KG1 (cell line): ENCODE measurements at regions not wholly inside any gene's neighbourhood (a gene's known extent, or its start where the extent isn't known, plus 50 kb on each side); places are given as distances from the start of the nearest gene placed in this dataset.

Experiments used
- DNase-seq: peaks from one replicate; lab custom pipeline; 2025; lab: John Stamatoyannopoulos, UW

GRCh38 chr2:160876765-160877164 is 283.5 kb upstream of the TANK start:
- no peak for DNase-seq

GRCh38 chr2:160878618-160879017 is 281.6 kb upstream of the TANK start:
- no peak for DNase-seq

DNA sequence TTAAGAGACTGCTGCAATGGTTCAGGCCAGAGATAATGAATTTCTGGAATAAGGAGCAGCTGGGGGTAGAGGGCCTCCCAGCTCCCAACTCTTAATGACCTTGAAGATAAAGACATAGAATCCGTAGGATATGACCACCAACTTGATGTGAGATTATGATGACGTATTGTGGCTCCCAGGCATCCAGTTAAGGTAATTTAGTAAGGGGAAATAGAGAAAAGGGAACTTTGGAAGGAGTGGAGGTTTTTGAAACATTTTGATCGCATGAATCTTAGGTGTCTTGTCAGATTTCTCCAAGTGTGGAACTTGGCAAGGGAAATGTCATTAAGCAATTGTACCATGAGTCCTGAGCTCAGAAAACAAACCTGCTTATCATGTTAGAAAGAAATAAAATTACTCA is 277.3 kb upstream of the TANK start:
- DNase-seq, result no peak

GRCh38 chr2:160884056-160884455 is 276.2 kb upstream of the TANK start:
- no peak for DNase-seq

- no peak for DNase-seq
Observed at GRCh38 chr2:160889439-160890170, 270.6 kb upstream of the TANK start.

- no peak for DNase-seq
Observed at GRCh38 chr2:160890667-160891352, 269.4 kb upstream of the TANK start.

DNA sequence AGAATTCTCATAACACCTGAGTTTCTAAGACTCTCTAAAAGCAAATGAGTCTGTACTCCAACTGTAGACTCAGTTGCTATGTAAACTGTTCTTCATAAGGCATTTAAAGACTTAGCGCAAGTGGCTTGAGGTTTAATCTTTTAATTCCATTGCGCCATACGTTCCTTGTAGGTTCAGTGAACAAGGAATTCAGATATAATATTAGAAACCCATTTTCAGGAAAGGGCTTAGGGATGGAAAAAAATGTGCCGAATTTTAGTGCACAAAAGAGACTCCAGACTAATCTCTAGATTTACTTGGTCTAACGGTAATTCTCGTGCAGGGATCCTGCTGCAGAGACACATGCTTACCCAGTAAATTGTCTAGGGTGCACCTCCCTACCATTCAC is 268.9 kb upstream of the TANK start:
- DNase-seq, result no peak

- DNase-seq, result no peak
Observed at GRCh38 chr2:160892204-160892603, 268.0 kb upstream of the TANK start.

GRCh38 chr2:160893581-160893980 is 266.6 kb upstream of the TANK start:
- no peak for DNase-seq

- DNase-seq, result no peak
Observed at GRCh38 chr2:160898581-160899307, 261.5 kb upstream of the TANK start.

DNA sequence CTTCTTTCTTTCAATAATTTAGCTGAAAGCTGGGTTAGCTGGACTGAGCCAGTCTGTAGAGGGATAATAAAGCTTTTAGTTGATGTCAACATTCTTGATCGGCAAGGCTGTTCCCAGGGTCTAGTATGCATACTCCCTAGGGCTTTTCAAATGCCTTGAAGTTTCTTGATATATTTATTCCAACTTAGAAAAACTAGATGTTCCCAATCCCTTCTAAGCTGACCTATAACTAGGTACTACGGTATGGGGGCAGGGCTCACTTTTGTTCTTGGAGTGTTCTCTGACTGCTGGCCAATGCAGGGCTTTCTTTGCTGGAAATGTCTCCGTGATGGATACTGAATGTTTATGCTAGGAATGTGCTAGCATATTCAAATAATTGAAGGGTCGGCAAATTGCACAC is 258.6 kb upstream of the TANK start:
- DNase-seq, result no peak

- no peak for DNase-seq
Observed at GRCh38 chr2:160905862-160906261, 254.4 kb upstream of the TANK start.

DNA sequence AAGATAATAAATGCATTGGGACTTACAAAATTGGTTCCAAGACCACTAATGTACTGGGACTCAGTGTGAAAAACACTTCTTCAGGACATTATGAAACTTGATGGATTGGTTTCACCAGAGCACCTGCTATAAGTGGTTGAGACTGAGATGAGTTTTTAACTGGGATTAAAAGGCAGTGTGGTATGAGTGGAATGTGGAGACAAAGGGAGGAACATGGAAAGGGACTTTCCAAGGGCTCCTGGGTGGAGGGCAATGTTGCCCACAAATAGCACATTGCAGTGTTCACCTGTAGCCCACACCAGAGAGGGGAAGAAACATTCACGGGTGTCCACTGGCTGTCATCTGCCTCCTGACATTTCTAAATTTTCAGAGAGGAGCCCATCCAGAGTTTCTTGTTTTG is 253.3 kb upstream of the TANK start:
- no peak for DNase-seq

GRCh38 chr2:160907738-160908137 is 252.5 kb upstream of the TANK start:
- DNase-seq, result no peak

DNA sequence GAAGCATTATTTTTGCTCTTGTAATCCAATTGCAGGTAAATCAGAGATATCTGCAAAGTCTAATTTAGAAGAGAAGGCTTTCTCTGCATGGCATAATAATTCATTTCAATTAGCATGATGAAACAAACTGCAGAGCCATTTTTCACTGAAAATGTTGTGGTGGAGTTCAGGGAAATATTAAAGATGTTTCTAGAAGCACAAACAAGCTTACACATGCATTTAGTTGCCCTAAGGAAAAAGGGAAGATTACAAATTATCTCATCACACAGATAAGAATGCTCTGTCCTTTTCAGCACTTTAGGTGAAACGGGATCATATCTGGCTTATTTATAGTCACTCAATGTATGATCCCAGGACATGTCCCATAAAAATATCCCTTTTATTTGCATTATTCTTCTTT is 252.1 kb upstream of the TANK start:
- DNase-seq, result no peak

- no peak for DNase-seq
Observed at GRCh38 chr2:160909781-160910242, 250.4 kb upstream of the TANK start.

DNA sequence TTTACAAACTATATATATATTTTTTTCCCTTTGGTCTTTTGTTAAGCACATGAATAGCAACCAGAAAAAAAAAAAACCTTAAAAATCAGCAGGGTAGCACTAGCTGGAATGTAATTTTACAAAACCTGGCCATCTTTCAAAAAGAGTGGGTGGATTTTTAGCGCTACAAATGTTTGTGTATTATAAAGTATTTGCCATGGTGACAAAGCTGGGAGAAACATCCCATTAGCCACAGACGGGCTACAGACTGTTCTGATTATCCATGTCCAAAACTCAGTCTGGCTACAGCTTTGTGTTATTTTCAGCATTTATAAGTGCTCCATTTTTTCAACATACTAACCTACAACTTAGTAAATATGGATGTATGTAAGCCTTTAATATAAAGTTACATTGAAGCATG is 249.5 kb upstream of the TANK start:
- DNase-seq, result no peak

DNA sequence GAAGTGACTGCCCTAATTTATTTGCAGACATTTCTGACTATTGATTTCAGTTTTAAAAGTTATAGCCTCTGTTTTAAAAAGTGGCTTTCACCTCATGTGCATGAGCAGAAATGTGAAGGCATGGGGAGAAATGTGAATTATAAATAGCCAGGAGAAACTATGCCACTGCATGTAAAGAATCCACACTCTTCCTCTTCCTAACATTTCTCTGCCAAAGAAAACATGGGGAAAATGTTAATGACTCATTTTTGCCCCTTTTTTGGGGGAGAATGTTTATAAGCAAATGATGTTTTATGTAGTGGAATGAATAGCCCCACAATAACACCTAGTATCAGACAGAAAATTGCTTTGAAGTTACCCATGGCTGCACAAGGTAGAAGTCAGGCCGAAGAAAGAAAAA is 249.0 kb upstream of the TANK start:
- DNase-seq, result no peak

DNA sequence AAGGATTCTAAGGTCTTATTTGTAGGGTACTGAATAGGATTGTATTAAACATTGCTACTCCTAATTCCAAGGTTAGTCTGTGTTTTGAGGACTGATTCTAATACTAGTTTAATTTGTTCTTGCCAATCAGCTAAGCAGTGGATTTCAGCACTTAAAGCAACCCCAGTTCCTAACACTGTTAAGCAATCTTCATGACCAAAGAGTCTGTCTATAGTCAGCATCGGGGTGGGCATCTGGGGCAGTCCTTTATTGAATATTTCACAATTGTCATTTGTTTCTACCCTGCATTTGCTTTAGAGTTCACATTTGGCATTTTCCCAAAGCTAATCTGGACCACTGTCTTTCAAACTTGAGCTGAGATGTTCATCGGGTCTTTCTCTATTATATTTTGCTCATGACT is 248.0 kb upstream of the TANK start:
- DNase-seq, result no peak

- no peak for DNase-seq
Observed at GRCh38 chr2:160913323-160913722, 246.9 kb upstream of the TANK start.

- no peak for DNase-seq
Observed at GRCh38 chr2:160914217-160914616, 246.0 kb upstream of the TANK start.

- DNase-seq, result no peak
Observed at GRCh38 chr2:160916300-160916699, 243.9 kb upstream of the TANK start.

- no peak for DNase-seq
Observed at GRCh38 chr2:160917850-160918249, 242.4 kb upstream of the TANK start.
